ENCODE measurements at regions not wholly inside any gene's neighbourhood (a gene's known extent, or its start where the extent isn't known, plus 50 kb on each side); places are given as distances from the start of the nearest gene placed in this dataset.
"Not testable (repeated sequence)": the region's sequence is repeated elsewhere in the genome, so short reads cannot be mapped to it uniquely, and the experiment has no call there.

- no peak overlapping the region for H3K4me3 ChIP-seq (ENCODE audit: low read depth, low read length)
- DNase-seq (ENCODE audit: low read depth) = no peak
- no peak for TF ChIP-seq CTCF (IDR thresholded peaks at IDR 0.05; ENCODE audit: insufficient read depth, low read depth, low read length)
Observed at GRCh38 chr17:27157297-27157696, 136.6 kb upstream of the WSB1 start.

DNA sequence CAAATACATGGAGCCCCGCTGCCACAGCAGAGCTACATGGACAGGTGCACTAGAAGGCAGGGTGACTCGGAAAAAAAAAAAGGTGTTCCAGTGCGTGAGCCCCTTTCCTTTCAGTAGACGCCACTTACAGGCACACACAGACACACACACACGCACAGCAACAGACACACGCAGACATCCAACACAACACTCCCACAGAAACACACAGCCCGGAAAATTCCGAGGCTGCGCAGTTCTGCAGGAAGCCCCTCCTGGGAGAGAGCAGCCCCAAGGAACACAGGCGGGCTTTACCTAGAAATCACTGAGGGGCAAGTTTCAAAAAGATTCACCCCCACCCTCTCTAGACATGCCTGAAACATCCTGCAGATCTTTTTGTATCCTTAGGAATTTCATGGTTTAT is 136.0 kb upstream of the WSB1 start:
- no peak overlapping the region for H3K4me3 ChIP-seq (ENCODE audit: low read depth, low read length)
- no peak for DNase-seq (ENCODE audit: low read depth)
- no peak for TF ChIP-seq CTCF (IDR thresholded peaks at IDR 0.05; ENCODE audit: insufficient read depth, low read depth, low read length)

DNA sequence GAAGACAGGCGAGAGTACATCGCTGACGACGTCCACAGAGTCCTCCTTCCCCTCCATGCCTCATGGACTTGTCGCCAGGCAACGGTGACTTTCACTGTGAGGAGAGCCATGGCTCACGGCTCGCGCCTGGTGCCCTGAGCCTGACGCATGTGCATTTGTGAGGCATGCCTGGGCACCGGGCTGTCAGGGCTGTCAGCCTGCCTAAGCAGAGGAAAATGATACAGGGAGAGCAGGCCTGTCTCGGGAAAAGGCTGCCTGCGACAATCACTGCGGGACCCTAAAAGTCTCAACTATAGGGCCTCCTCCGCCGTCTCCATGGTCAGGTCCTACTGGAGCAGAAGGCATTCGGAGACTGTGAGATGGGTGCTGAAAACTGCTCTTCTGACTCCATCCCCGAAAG is 135.5 kb upstream of the WSB1 start:
- TF ChIP-seq CTCF (IDR thresholded peaks at IDR 0.05; ENCODE audit: insufficient read depth, low read depth, low read length) = no peak
- no peak for DNase-seq (ENCODE audit: low read depth)
- H3K4me3 ChIP-seq (ENCODE audit: low read depth, low read length) = no peak overlapping the region

DNA sequence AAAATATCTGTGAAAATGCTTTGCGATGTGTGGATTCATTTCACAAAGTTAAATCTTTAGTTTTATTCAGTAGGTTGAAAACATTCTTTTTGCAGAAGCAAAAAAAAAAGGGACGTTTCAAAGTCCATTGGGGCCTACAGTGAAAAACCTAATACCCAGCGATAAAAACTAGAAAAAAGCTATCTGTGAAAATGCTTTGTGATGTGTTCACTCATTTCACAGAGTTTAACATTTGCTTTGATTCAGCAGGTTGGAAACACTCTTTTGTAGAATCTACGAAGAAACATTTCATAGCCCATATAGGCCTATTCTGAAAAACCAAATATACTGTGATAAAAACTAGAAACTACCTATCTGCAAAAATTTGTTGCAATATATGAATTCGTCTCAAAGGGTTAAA is 113.6 kb upstream of the WSB1 start:
- no peak for TF ChIP-seq CTCF (IDR thresholded peaks at IDR 0.05; ENCODE audit: insufficient read depth, low read depth, low read length)
- DNase-seq (ENCODE audit: low read depth) = no peak
- no peak overlapping the region for H3K4me3 ChIP-seq (ENCODE audit: low read depth, low read length)

GRCh38 chr17:27181379-27181925 is 112.5 kb upstream of the WSB1 start:
- not testable (repeated sequence) for DNase-seq (ENCODE audit: low read depth); H3K4me3 ChIP-seq (ENCODE audit: low read depth, low read length)

- no peak for TF ChIP-seq CTCF (IDR thresholded peaks at IDR 0.05; ENCODE audit: insufficient read depth, low read depth, low read length)
- no peak for DNase-seq (ENCODE audit: low read depth)
- H3K4me3 ChIP-seq (ENCODE audit: low read depth, low read length) = no peak overlapping the region
Observed at GRCh38 chr17:27181935-27182334, 112.0 kb upstream of the WSB1 start.

DNA sequence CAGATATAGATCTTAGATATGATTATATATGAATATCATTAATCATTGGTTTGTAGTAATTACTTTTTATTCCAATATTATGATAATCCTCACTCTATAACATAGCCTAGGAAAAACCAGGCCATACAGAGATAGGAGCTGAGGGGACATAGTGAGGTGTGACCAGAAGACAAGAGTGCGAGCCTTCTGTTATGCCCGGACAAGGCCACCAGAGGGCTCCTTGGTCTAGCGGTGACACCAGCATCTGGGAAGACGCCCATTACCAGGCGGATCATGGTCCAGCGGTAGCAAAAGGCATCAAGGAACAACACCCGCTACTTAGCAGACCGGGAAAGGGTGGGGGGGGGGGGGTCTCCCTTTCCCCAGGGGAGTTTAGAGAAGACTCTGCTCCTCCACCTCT is 96.4 kb upstream of the WSB1 start:
- TF ChIP-seq CTCF (IDR thresholded peaks at IDR 0.05; ENCODE audit: insufficient read depth, low read depth, low read length) = peak; percentile 59
- not testable (repeated sequence) for H3K4me3 ChIP-seq (ENCODE audit: low read depth, low read length)
- peak; percentile 35 for DNase-seq (ENCODE audit: low read depth)

Measured in fibroblast of villous mesenchyme (primary cell).